ENCODE measurements at regions not wholly inside any gene's neighbourhood (a gene's known extent, or its start where the extent isn't known, plus 50 kb on each side); places are given as distances from the start of the nearest gene placed in this dataset.
A peak's percentile ranks its signal among the peaks of the same experiment; 100 is the strongest.

GRCh38 chr3:72274493-72275330 is 489.8 kb upstream of the PROK2 start:
- DNase-seq, result peak; percentile 44
- Histone ChIP-seq H3K9me3 (no peaks in the 10 kb centered on the region), H3K27me3 (no peaks in the 10 kb centered on the region), H3K4me3 (ENCODE audit: low read depth, low read length) (peak overlapping the region; percentile 20), H3K4me1 (peaks cover 16% of the 10 kb centered on the region), H3K36me3 (no peaks in the 10 kb centered on the region)
- no peak for TF ChIP-seq CTCF (IDR thresholded peaks at IDR 0.05; ENCODE audit: low read depth, low read length)

- TF ChIP-seq CTCF (IDR thresholded peaks at IDR 0.05; ENCODE audit: low read depth, low read length), result no peak
- H3K4me3 ChIP-seq (ENCODE audit: low read depth, low read length), result no peak overlapping the region
- H3K27me3 ChIP-seq, result no peaks in the 10 kb centered on the region
- DNase-seq, result no peak
- H3K36me3 ChIP-seq, result no peaks in the 10 kb centered on the region
- no peaks in the 10 kb centered on the region for H3K9me3 ChIP-seq
- peaks cover 19% of the 10 kb centered on the region for H3K4me1 ChIP-seq
Observed at GRCh38 chr3:72273615-72274014, 488.7 kb upstream of the PROK2 start.

GRCh38 chr3:72272356-72272755 is 487.4 kb upstream of the PROK2 start:
- no peak for TF ChIP-seq CTCF (IDR thresholded peaks at IDR 0.05; ENCODE audit: low read depth, low read length)
- Histone ChIP-seq H3K9me3 (no peaks in the 10 kb centered on the region), H3K4me3 (ENCODE audit: low read depth, low read length) (no peak overlapping the region), H3K27me3 (no peaks in the 10 kb centered on the region), H3K4me1 (peaks cover 19% of the 10 kb centered on the region), H3K36me3 (no peaks in the 10 kb centered on the region)
- no peak for DNase-seq

GRCh38 chr3:72271923-72272322 is 487.0 kb upstream of the PROK2 start:
- no peaks in the 10 kb centered on the region for H3K27me3 ChIP-seq
- no peak for TF ChIP-seq CTCF (IDR thresholded peaks at IDR 0.05; ENCODE audit: low read depth, low read length)
- no peak for DNase-seq

GRCh38 chr3:72271216-72271615 is 486.3 kb upstream of the PROK2 start:
- Histone ChIP-seq H3K36me3 (no peaks in the 10 kb centered on the region), H3K4me1 (peaks cover 19% of the 10 kb centered on the region), H3K27me3 (no peaks in the 10 kb centered on the region), H3K9me3 (no peaks in the 10 kb centered on the region), H3K4me3 (ENCODE audit: low read depth, low read length) (no peak overlapping the region)
- no peak for TF ChIP-seq CTCF (IDR thresholded peaks at IDR 0.05; ENCODE audit: low read depth, low read length)
- no peak for DNase-seq

More at GRCh38 chr3:72271923-72272322, 487.0 kb upstream of the PROK2 start:
- Histone ChIP-seq H3K9me3 (no peaks in the 10 kb centered on the region), H3K4me1 (peaks cover 19% of the 10 kb centered on the region), H3K4me3 (ENCODE audit: low read depth, low read length) (no peak overlapping the region), H3K36me3 (no peaks in the 10 kb centered on the region)

DNA sequence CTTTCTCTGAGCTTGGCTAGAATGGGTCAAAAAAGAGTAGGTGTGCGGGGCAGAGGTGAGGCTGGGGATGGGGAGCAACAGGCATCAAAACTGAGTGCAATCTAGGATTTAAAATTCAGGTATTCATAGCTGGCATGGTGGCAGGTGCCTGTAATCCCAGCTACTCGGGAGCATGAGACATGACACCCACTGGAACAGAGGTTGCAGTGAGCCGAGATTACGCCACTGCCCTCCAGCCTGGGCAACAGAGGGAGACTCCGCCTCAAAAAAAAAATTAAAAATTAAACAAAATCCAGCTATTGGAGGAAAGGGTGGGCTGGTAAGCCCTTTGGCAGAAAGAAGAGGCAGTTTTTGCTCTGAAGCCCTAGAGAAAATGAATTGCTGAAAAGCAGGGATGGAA is 485.8 kb upstream of the PROK2 start:
- Histone ChIP-seq H3K9me3 (no peaks in the 10 kb centered on the region), H3K4me1 (peaks cover 19% of the 10 kb centered on the region), H3K36me3 (no peaks in the 10 kb centered on the region), H3K4me3 (ENCODE audit: low read depth, low read length) (no peak overlapping the region), H3K27me3 (no peaks in the 10 kb centered on the region)
- DNase-seq, result no peak
- TF ChIP-seq CTCF (IDR thresholded peaks at IDR 0.05; ENCODE audit: low read depth, low read length), result no peak

Data from BE2C (cell line).